Adrenal gland (tissue), 9 donors: ENCODE measurements at regions not wholly inside any gene's neighbourhood (a gene's known extent, or its start where the extent isn't known, plus 50 kb on each side); places are given as distances from the start of the nearest gene placed in this dataset.

Source experiments
- DNase-seq, 7 donors: peaks; one replicate each; pipeline ENCODE4 v3.0.0-alpha.2; 2019 to 2020
- H3K27ac ChIP-seq, 5 donors: fragments of 200-600 bp; sonication (generic) in 4 of 5; 1 replicate in 3 of 5; 2 replicates in 2 of 5; pipeline versions ENCODE4 v1.5.1 to v1.8.0; 2016 to 2020; ENCODE audit warnings: mild to moderate bottlenecking in 1 of 5
- H3K27me3 ChIP-seq: fragments of 200-600 bp; 2 replicates; pipeline ENCODE4 v1.8.0; 2021
- H3K36me3 ChIP-seq, 2 donors: fragments of 200-600 bp; replicated peaks in 1 of 2; 1 replicate in 1 of 2; 2 replicates in 1 of 2; pipeline versions ENCODE4 v1.5.1 to v1.8.0; 2018 to 2022
- H3K4me1 ChIP-seq, 2 donors: fragments of 200-600 bp; replicated peaks in 1 of 2; 1 replicate in 1 of 2; 2 replicates in 1 of 2; pipeline versions ENCODE4 v1.5.1 to v1.8.0; 2018 to 2021
- H3K4me3 ChIP-seq, 4 donors: fragments of 200-600 bp; sonication (generic) in 3 of 4; one replicate each; pipeline ENCODE4 v1.5.1; 2016 to 2018
- H3K9me3 ChIP-seq, 3 donors: fragments of 200-600 bp; sonication (generic) in 1 of 3; replicated peaks in 1 of 3; 1 replicate in 2 of 3; 2 replicates in 1 of 3; pipeline versions ENCODE4 v1.5.1 to v1.8.0; 2016 to 2021
- POLR2A ChIP-seq, 2 donors: fragments of 450-650 bp; IDR thresholded peaks; one replicate each; pipeline ENCODE4 v1.6.1; 2017; ENCODE audit warnings: antibody characterized with exemption in 2 of 2, mild to moderate bottlenecking in 2 of 2, moderate library complexity in 1 of 2
- whole genome bisulfite sequencing, 4 donors: extraction: QIAGEN DNeasy Blood & Tissue Kit in 2 of 4; methylation state at CpG; one replicate each; pipeline versions ENCODE4 v1.1.5 to v1.1.7; 2013 to 2017; 5-methylcytosine and 5-hydroxymethylcytosine counted together
- intact Hi-C, 2 donors: fragments of 100-400 bp; cut with DNase I; formaldehyde crosslinking; loops; one replicate each; pipeline versions ENCODE4 v1.14.1 to v1.15.0; 2022 to 2023
- TF ChIP-seq, protein P1 (sequence below), 6 experiments: fragments of 450-650 bp in 4 of 6; fragments of 200-600 bp in 2 of 6; sonication (generic) in 1 of 6; IDR thresholded peaks; 1 replicate in 5 of 6; 2 replicates in 1 of 6; pipeline versions ENCODE4 v1.5.1 to v1.8.0; 2016 to 2021; ENCODE audit warnings: antibody characterized with exemption in 6 of 6, mild to moderate bottlenecking in 2 of 6, moderate library complexity in 1 of 6
- donor health status: healthy with polysubstance abuse.
- donor health status: Bipolar disorder and iron deficiency.
- donor health status: DM: yes; HTN: yes; CAD: no.
- donor health status: DM: no; HTN: no; CAD: no.
- donor health status: DM: no; HTN: no; CAD: no.

DNA sequence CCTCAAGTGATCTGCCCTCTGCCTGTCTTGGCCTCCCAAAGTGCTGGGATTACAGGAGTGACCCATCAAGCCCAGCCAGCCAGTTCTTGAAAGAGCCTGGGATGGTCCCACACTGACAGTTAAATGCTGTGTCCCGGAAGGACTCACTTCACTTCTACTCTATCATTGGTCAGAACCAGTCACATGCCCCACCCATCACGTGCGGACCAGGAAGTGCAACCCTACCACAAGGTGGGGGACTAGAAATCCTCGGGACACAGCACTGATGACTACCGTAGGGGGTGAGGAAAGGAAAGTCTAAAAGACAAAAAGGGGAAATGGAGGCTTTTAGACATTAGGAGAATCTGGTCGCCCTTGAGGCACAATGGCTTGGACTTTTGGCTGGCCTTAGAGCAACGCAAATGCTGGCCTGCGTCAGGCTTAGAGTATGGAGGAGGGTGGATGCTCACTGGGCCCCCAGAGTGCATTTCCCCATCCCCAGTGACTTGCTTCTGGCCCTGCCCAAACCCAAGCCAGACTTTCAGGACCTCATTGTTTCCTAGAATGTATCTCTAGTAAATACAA lies 207.7 kb downstream of the TTC8 start:
- WGBS, 4 donors = 77 to 87% (median 85%) methylated on average over 8 of the region's 8 CpGs
- Histone ChIP-seq H3K36me3 (no peaks in the 10 kb centered on the region), H3K4me3 (no peak overlapping the region), H3K27ac (no peak overlapping the region), H3K4me1 (peaks cover 0 to 6% of the 10 kb centered on the region in 2 donors), H3K27me3 (no peaks in the 10 kb centered on the region), H3K9me3 (no peaks in the 10 kb centered on the region)
- TF ChIP-seq POLR2A (IDR thresholded peaks at IDR 0.05) = no peak
- no peak for DNase-seq
- intact Hi-C loops = loop anchor here in 1 of 2 donors (10.0 kb wide), 1 partner anchor 143 kb away; no protein-coding TSS in a partner anchor

GRCh38 chr14:89033756-89034155 lies 209.3 kb downstream of the TTC8 start:
- no peak for TF ChIP-seq POLR2A (IDR thresholded peaks at IDR 0.05)
- TF ChIP-seq, protein P1, sequence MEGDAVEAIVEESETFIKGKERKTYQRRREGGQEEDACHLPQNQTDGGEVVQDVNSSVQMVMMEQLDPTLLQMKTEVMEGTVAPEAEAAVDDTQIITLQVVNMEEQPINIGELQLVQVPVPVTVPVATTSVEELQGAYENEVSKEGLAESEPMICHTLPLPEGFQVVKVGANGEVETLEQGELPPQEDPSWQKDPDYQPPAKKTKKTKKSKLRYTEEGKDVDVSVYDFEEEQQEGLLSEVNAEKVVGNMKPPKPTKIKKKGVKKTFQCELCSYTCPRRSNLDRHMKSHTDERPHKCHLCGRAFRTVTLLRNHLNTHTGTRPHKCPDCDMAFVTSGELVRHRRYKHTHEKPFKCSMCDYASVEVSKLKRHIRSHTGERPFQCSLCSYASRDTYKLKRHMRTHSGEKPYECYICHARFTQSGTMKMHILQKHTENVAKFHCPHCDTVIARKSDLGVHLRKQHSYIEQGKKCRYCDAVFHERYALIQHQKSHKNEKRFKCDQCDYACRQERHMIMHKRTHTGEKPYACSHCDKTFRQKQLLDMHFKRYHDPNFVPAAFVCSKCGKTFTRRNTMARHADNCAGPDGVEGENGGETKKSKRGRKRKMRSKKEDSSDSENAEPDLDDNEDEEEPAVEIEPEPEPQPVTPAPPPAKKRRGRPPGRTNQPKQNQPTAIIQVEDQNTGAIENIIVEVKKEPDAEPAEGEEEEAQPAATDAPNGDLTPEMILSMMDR (IDR thresholded peaks at IDR 0.05) = no peak
- intact Hi-C loops = loop anchor here in 1 of 2 donors (10.0 kb wide), 1 partner anchor 141 kb away; no protein-coding TSS in a partner anchor
- H3K4me1 ChIP-seq = no peaks in the 10 kb centered on the region
- no peak overlapping the region for H3K4me3 ChIP-seq
- no peaks in the 10 kb centered on the region for H3K36me3 ChIP-seq
- no peaks in the 10 kb centered on the region for H3K9me3 ChIP-seq
- WGBS, 4 donors = 85 to 91% (median 89%) methylated on average over 6 of the region's 6 CpGs
- DNase-seq = no peak
- H3K27me3 ChIP-seq = no peaks in the 10 kb centered on the region
- no peak overlapping the region for H3K27ac ChIP-seq

- WGBS, 4 donors = 92 to 97% (median 94%) methylated on average over 2 to 3 of the region's 3 CpGs
- Histone ChIP-seq H3K4me1 (peaks cover 5% of the 10 kb centered on the region in 2 donors), H3K4me3 (no peak overlapping the region), H3K27ac (no peak overlapping the region), H3K9me3 (no peaks in the 10 kb centered on the region), H3K27me3 (no peaks in the 10 kb centered on the region), H3K36me3 (no peaks in the 10 kb centered on the region)
- intact Hi-C loops = loop anchor here in 1 of 2 donors (5.0 to 10.0 kb wide), 4 partner anchors 138 to 881 kb away; no protein-coding TSS in a partner anchor
- TF ChIP-seq, protein P1 (IDR thresholded peaks at IDR 0.05) = no peak
- no peak for TF ChIP-seq POLR2A (IDR thresholded peaks at IDR 0.05)
- no peak for DNase-seq
These were observed 211.9 kb downstream of the TTC8 start for GRCh38 chr14:89036371-89036770.

DNA sequence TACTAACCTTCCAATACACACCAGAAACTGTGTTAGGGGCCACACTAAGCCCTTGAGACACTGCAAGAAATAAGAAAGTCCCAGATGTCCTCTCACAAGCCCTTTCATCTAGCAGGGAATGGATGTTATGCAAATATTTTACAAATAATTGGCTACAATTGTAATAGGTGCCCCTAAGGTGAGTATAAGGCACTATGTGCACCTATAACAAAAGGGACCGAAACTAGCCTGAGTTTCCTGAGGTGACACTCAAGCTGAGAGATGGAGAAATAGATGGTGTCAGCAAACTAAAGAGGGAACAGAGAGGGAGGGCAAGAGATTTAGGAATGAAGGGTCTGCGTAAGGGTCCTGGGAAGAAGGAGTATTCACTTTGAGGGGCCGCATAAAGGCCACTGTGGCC lies 212.6 kb downstream of the TTC8 start:
- Histone ChIP-seq H3K4me3 (no peak overlapping the region), H3K27ac (no peak overlapping the region), H3K4me1 (peaks cover 8 to 9% of the 10 kb centered on the region in 2 donors), H3K27me3 (no peaks in the 10 kb centered on the region), H3K9me3 (no peaks in the 10 kb centered on the region), H3K36me3 (no peaks in the 10 kb centered on the region)
- 95 to 96% (median 95%) methylated on average over 3 of the region's 3 CpGs for WGBS, 4 donors
- TF ChIP-seq, protein P1 (IDR thresholded peaks at IDR 0.05) = no peak
- no peak for TF ChIP-seq POLR2A (IDR thresholded peaks at IDR 0.05)
- no peak for DNase-seq
- intact Hi-C loops = loop anchor here in 1 of 2 donors (5.0 to 10.0 kb wide), 4 partner anchors 138 to 880 kb away; no protein-coding TSS in a partner anchor

- Histone ChIP-seq H3K9me3 (no peaks in the 10 kb centered on the region), H3K27ac (peak overlapping the region in 4 of 5 donors; percentile 69 to 94 (median 86)), H3K27me3 (no peaks in the 10 kb centered on the region), H3K4me3 (peak overlapping the region in 1 of 4 donors; percentile 1), H3K4me1 (peaks cover 8 to 9% of the 10 kb centered on the region in 2 donors), H3K36me3 (no peaks in the 10 kb centered on the region)
- 30 to 39% (median 36%) methylated on average over 6 of the region's 6 CpGs for WGBS, 4 donors
- intact Hi-C loops = loop anchor here in 1 of 2 donors (10.0 kb wide), 1 partner anchor 195 kb away; no protein-coding TSS in a partner anchor
- no peak for DNase-seq
- TF ChIP-seq POLR2A (IDR thresholded peaks at IDR 0.05) = no peak
- TF ChIP-seq, protein P1 (IDR thresholded peaks at IDR 0.05) = no peak
These were observed 215.6 kb downstream of the TTC8 start for GRCh38 chr14:89040080-89040459.
